IMR-90 (cell line): ENCODE measurements at regions not wholly inside any gene's neighbourhood (a gene's known extent, or its start where the extent isn't known, plus 50 kb on each side); places are given as distances from the start of the nearest gene placed in this dataset.

Experiments
- ATAC-seq: fragments of 200-7000 bp; cut with Tn5 transposase; 2 replicates; pipeline ENCODE4 v1.9.1; 2020; ENCODE audit warnings: low read depth, mild to moderate bottlenecking, moderate library complexity
- BruUV-seq: library from RNA; stranded (reverse); fragments of 400-500 nt; replicated peaks from 2 replicates; lab custom pipeline; 2021; lab: Mats Ljungman, UMichigan
- CTCF ChIA-PET: fragments of 300-600 bp; formaldehyde crosslinking; extraction: SDS; loops from one replicate; lab custom pipeline; 2021; ENCODE audit warnings: antibody characterized with exemption; lab: Yijun Ruan, JAX
- POLR2A ChIA-PET: fragments of 300-600 bp; sonication (Branson Sonifier 250); formaldehyde crosslinking; loops from one replicate; lab custom pipeline; 2022; ENCODE audit warnings: antibody characterized with exemption; ENCODE audit not compliant: unreplicated experiment; lab: Charles Lee
- DNase-seq: peaks from one replicate; pipeline ENCODE4 v3.0.0; 2013
- H2AFZ ChIP-seq: replicated peaks from 2 replicates; pipeline ENCODE3; 2013; ENCODE audit warnings: low read length, mild to moderate bottlenecking; ENCODE audit not compliant: poor library complexity
- H2AK5ac ChIP-seq: 2 replicates; pipeline ENCODE4 v1.6.1; 2013; ENCODE audit warnings: low read depth, low read length, inconsistent platforms
- H2AK9ac ChIP-seq: replicated peaks from 2 replicates; pipeline ENCODE3; 2013; ENCODE audit warnings: mild to moderate bottlenecking, low read depth, low read length, moderate library complexity; ENCODE audit not compliant: poor library complexity
- H2BK120ac ChIP-seq: 2 replicates; pipeline ENCODE4 v1.6.1; 2013; ENCODE audit warnings: low read depth, low read length, inconsistent platforms
- H2BK15ac ChIP-seq: 3 replicates; pipeline ENCODE4 v1.6.1; 2013; ENCODE audit warnings: low read depth, low read length, inconsistent platforms
- H2BK20ac ChIP-seq: 2 replicates; pipeline ENCODE4 v1.6.1; 2013; ENCODE audit warnings: low read depth, mild to moderate bottlenecking, inconsistent platforms, low read length, moderate library complexity
- H2BK5ac ChIP-seq: 2 replicates; pipeline ENCODE4 v1.6.1; 2013; ENCODE audit warnings: mild to moderate bottlenecking, low read depth, low read length, inconsistent platforms; ENCODE audit not compliant: poor library complexity, severe bottlenecking
- H3K14ac ChIP-seq: replicated peaks from 2 replicates; pipeline ENCODE4 v1.6.1; 2013; ENCODE audit warnings: low read depth, low read length, inconsistent platforms
- H3K18ac ChIP-seq: 2 replicates; pipeline ENCODE4 v1.6.1; 2013; ENCODE audit warnings: low read depth, low read length, control low read depth
- H3K23ac ChIP-seq: 2 replicates; pipeline ENCODE4 v1.6.1; 2013; ENCODE audit warnings: low read depth, low read length, inconsistent platforms
- H3K27ac ChIP-seq: 2 replicates; pipeline ENCODE4 v1.5.1; 2013; ENCODE audit warnings: mild to moderate bottlenecking, control low read depth, low read length; ENCODE audit not compliant: insufficient read depth
- H3K27me3 ChIP-seq: 2 replicates; pipeline ENCODE4 v1.6.1; 2013; ENCODE audit warnings: low read length; ENCODE audit not compliant: control insufficient read depth, insufficient read depth
- H3K36me3 ChIP-seq: 2 replicates; pipeline ENCODE4 v1.6.1; 2013; ENCODE audit warnings: low read length, mixed read lengths; ENCODE audit not compliant: control insufficient read depth, insufficient read depth
- H3K4ac ChIP-seq: 2 replicates; pipeline ENCODE4 v1.6.1; 2013; ENCODE audit warnings: low read depth, low read length, inconsistent platforms
- H3K4me1 ChIP-seq: 2 replicates; pipeline ENCODE4 v1.6.1; 2013; ENCODE audit warnings: low read length, mixed read lengths; ENCODE audit not compliant: control insufficient read depth, insufficient read depth
- H3K4me2 ChIP-seq: 2 replicates; pipeline ENCODE4 v1.6.1; 2013; ENCODE audit warnings: low read depth, mild to moderate bottlenecking, control low read depth, low read length, moderate library complexity
- H3K4me3 ChIP-seq: 2 replicates; pipeline ENCODE4 v1.5.1; 2013; ENCODE audit warnings: low read depth, mild to moderate bottlenecking, control low read depth, low read length, moderate library complexity; ENCODE audit not compliant: insufficient read depth
- H3K56ac ChIP-seq: 2 replicates; pipeline ENCODE4 v1.6.1; 2013; ENCODE audit warnings: low read length, inconsistent platforms; ENCODE audit not compliant: insufficient read depth; ENCODE audit errors: extremely low read depth
- H3K79me1 ChIP-seq, 2 experiments: 2 replicates each; pipeline ENCODE4 v1.6.1; 2013; ENCODE audit warnings: low read length in 2 of 2, inconsistent platforms in 1 of 2, low read depth in 1 of 2
- H3K9ac ChIP-seq: 2 replicates; pipeline ENCODE4 v1.6.1; 2013; ENCODE audit warnings: low read depth, low read length, control low read depth
- H3K9me1 ChIP-seq: 2 replicates; pipeline ENCODE4 v1.6.1; 2013; ENCODE audit warnings: low read length, inconsistent platforms; ENCODE audit not compliant: insufficient read depth
- H3K9me3 ChIP-seq: 2 replicates; pipeline ENCODE4 v1.6.1; 2013; ENCODE audit warnings: low read length; ENCODE audit not compliant: control insufficient read depth, insufficient read depth
- H4K20me1 ChIP-seq: 2 replicates; pipeline ENCODE4 v1.6.1; 2013; ENCODE audit warnings: low read length, inconsistent platforms; ENCODE audit not compliant: insufficient read depth
- H4K5ac ChIP-seq: 2 replicates; pipeline ENCODE4 v1.6.1; 2013; ENCODE audit warnings: mild to moderate bottlenecking, low read depth, low read length, control low read depth
- H4K8ac ChIP-seq, 2 experiments: 2 replicates each; pipeline ENCODE4 v1.6.1; 2013; ENCODE audit warnings: low read depth in 2 of 2, low read length in 2 of 2, control low read depth in 1 of 2, inconsistent platforms in 1 of 2
- H4K91ac ChIP-seq: 2 replicates; pipeline ENCODE4 v1.6.1; 2013; ENCODE audit warnings: low read depth, low read length, inconsistent platforms; ENCODE audit not compliant: insufficient read depth
- CTCF ChIP-seq: conservative IDR thresholded peaks from 2 replicates; pipeline ENCODE4 v1.5.1; 2012; ENCODE audit warnings: mild to moderate bottlenecking, low read depth, low read length, improper control_type of control experiment
- ELK1 ChIP-seq: fragments of 150-350 bp; IDR thresholded peaks from 2 replicates; pipeline ENCODE4 v1.6.1; 2016; ENCODE audit warnings: low read depth, mild to moderate bottlenecking, low read length, moderate library complexity, borderline replicate concordance
- MAFK ChIP-seq: IDR thresholded peaks from 2 replicates; pipeline ENCODE4 v1.6.1; 2012; ENCODE audit warnings: low read depth, low read length, improper control_type of control experiment
- NFE2L2 ChIP-seq: fragments of 150-350 bp; IDR thresholded peaks from 2 replicates; pipeline ENCODE4 v1.6.1; 2016; ENCODE audit warnings: low read depth, mild to moderate bottlenecking, low read length
- RCOR1 ChIP-seq: IDR thresholded peaks from 2 replicates; pipeline ENCODE4 v1.6.1; 2012; ENCODE audit warnings: mild to moderate bottlenecking, low read length, improper control_type of control experiment; ENCODE audit not compliant: insufficient replicate concordance
- RFX5 ChIP-seq: IDR thresholded peaks from 2 replicates; pipeline ENCODE4 v1.8.0; 2012; ENCODE audit warnings: low read depth, mild to moderate bottlenecking, low read length, moderate library complexity
- SMC3 ChIP-seq: fragments of 150-350 bp; IDR thresholded peaks from 2 replicates; pipeline ENCODE4 v1.6.1; 2016; ENCODE audit warnings: low read depth, mild to moderate bottlenecking, antibody characterized with exemption, low read length, moderate library complexity
- WGBS, 2 experiments: methylation state at CpG; one replicate each; pipeline versions ENCODE4 v1.1.5 to v1.1.7; 2013; ENCODE audit warnings: missing lambda C conversion rate in 2 of 2; ENCODE audit not compliant: insufficient read length in 1 of 2; ENCODE audit errors: extremely low coverage in 2 of 2; 5-methylcytosine and 5-hydroxymethylcytosine counted together
- dilution Hi-C: fragments of 300-500 bp; cut with HindIII; formaldehyde crosslinking; loops from one replicate; pipeline ENCODE4 v1.14.3; 2018; ENCODE audit warnings: low sequenced_read_pairs; ENCODE audit not compliant: unreplicated experiment
- in situ Hi-C: fragments of 300-500 bp; cut with MboI; formaldehyde crosslinking; loops from 3 replicates; pipeline ENCODE4 v1.14.3; 2019; ENCODE audit warnings: low sequenced_read_pairs, inconsistent platforms, mixed read lengths
- intact Hi-C: fragments of 100-400 bp; cut with micrococcal nuclease; formaldehyde crosslinking; loops from 2 replicates; pipeline ENCODE4 v1.10.0; 2022

- CTCF ChIA-PET: no interaction called here
These were observed 421.3 kb downstream of the PREX1 start for GRCh38 chr20:48406498-48406897.

More at GRCh38 chr20:48406498-48406897, 421.3 kb downstream of the PREX1 start:
- no peak overlapping the region for H4K5ac ChIP-seq
- no peak overlapping the region for H2AFZ ChIP-seq
- no peak overlapping the region for H3K23ac ChIP-seq
- no peak overlapping the region for H3K56ac ChIP-seq
- H3K9me3 ChIP-seq: no peaks in the 10 kb centered on the region
- H4K8ac ChIP-seq: no peak overlapping the region
- dilution Hi-C loops (no loop called here), in situ Hi-C loops (no loop called here), intact Hi-C loops (no loop called here)
- no TSS peak for BruUV-seq
- no peak overlapping the region for H3K4ac ChIP-seq
- H3K27me3 ChIP-seq: peaks cover 3% of the 10 kb centered on the region; the same call in 1 of the 2 replicates
- no peak overlapping the region for H3K9ac ChIP-seq
- no peak overlapping the region for H3K4me2 ChIP-seq
- no peak for DNase-seq
- no peak overlapping the region for H3K4me3 ChIP-seq
- H2BK15ac ChIP-seq: no peak overlapping the region
- H3K18ac ChIP-seq: no peak overlapping the region
- no peaks in the 10 kb centered on the region for H3K79me1 ChIP-seq
- POLR2A ChIA-PET: no interaction called here
- no peak for ATAC-seq
- H2BK5ac ChIP-seq: no peak overlapping the region
- H3K14ac ChIP-seq: no peak overlapping the region
- no peak overlapping the region for H2BK20ac ChIP-seq
- H3K36me3 ChIP-seq: no peaks in the 10 kb centered on the region
- no peak overlapping the region for H3K27ac ChIP-seq
- H3K4me1 ChIP-seq: no peaks in the 10 kb centered on the region
- no peak overlapping the region for H4K91ac ChIP-seq
- no peak overlapping the region for H2BK120ac ChIP-seq
- TF ChIP-seq SMC3 (no peak), CTCF (no peak), RCOR1 (no peak), NFE2L2 (no peak), MAFK (no peak), RFX5 (no peak), ELK1 (no peak)
- no peaks in the 10 kb centered on the region for H3K9me1 ChIP-seq
- H2AK5ac ChIP-seq: no peak overlapping the region
- H4K20me1 ChIP-seq: no peaks in the 10 kb centered on the region
- 80% methylated on average over 1 of the region's 4 CpGs; no CpG with 5 or more reads in 1 of the 2 experiments for WGBS, 2 experiments
- no peak overlapping the region for H2AK9ac ChIP-seq
